GM19239 (cell line): ENCODE measurements at regions not wholly inside any gene's neighbourhood (a gene's known extent, or its start where the extent isn't known, plus 50 kb on each side); places are given as distances from the start of the nearest gene placed in this dataset.

Source experiments
- DNase-seq: peaks from one replicate; pipeline ENCODE4 v3.0.0; 2011; ENCODE audit warnings: low spot score; ENCODE audit not compliant: insufficient read length
- FAIRE-seq: peaks from 2 replicates; lab custom pipeline; 2011; peaks lifted over from hg19 to GRCh38; lab: Jason Lieb, UNC

- FAIRE-seq = no peak
- no peak for DNase-seq
These were observed 158.4 kb upstream of the GRIP1 start for GRCh38 chr12:66837311-66837627.

- FAIRE-seq = no peak
- no peak for DNase-seq
These were observed 159.5 kb upstream of the GRIP1 start for GRCh38 chr12:66838366-66838765.

- FAIRE-seq (no peak), DNase-seq (no peak)
These were observed 170.1 kb upstream of the GRIP1 start for GRCh38 chr12:66848967-66849366.

GRCh38 chr12:66851134-66851533 lies 172.3 kb upstream of the GRIP1 start:
- FAIRE-seq (no peak), DNase-seq (no peak)

GRCh38 chr12:66852091-66852490 lies 173.2 kb upstream of the GRIP1 start:
- no peak for FAIRE-seq
- no peak for DNase-seq

- DNase-seq (no peak), FAIRE-seq (peak; percentile 26)
These were observed 173.9 kb upstream of the GRIP1 start for GRCh38 chr12:66852765-66853164.

- DNase-seq (no peak), FAIRE-seq (no peak)
These were observed 181.0 kb upstream of the GRIP1 start for GRCh38 chr12:66859751-66860440.

GRCh38 chr12:66860752-66861750 lies 182.2 kb upstream of the GRIP1 start:
- no peak for DNase-seq
- FAIRE-seq = peak; percentile 71

- FAIRE-seq = no peak
- no peak for DNase-seq
These were observed 183.6 kb upstream of the GRIP1 start for GRCh38 chr12:66862356-66862985.

GRCh38 chr12:66863276-66863675 lies 184.4 kb upstream of the GRIP1 start:
- FAIRE-seq (no peak), DNase-seq (no peak)

GRCh38 chr12:66877925-66878324 lies 199.0 kb upstream of the GRIP1 start:
- DNase-seq (no peak), FAIRE-seq (no peak)

- DNase-seq (no peak), FAIRE-seq (no peak)
These were observed 200.5 kb upstream of the GRIP1 start for GRCh38 chr12:66879409-66879808.

- no peak for FAIRE-seq
- no peak for DNase-seq
These were observed 202.5 kb upstream of the GRIP1 start for GRCh38 chr12:66881386-66881785.

GRCh38 chr12:66884091-66884490 lies 205.2 kb upstream of the GRIP1 start:
- DNase-seq (no peak), FAIRE-seq (no peak)

- DNase-seq (no peak), FAIRE-seq (no peak)
These were observed 206.4 kb upstream of the GRIP1 start for GRCh38 chr12:66885115-66885875.

GRCh38 chr12:66896797-66897196 lies 217.9 kb upstream of the GRIP1 start:
- DNase-seq (no peak), FAIRE-seq (no peak)

- DNase-seq = no peak
These were observed 220.0 kb upstream of the GRIP1 start for GRCh38 chr12:66898700-66899469.

GRCh38 chr12:66899588-66899987 lies 220.7 kb upstream of the GRIP1 start:
- no peak for FAIRE-seq
- DNase-seq = no peak

More at GRCh38 chr12:66898700-66899469, 220.0 kb upstream of the GRIP1 start:
- no peak for FAIRE-seq

GRCh38 chr12:66900616-66901015 lies 221.7 kb upstream of the GRIP1 start:
- no peak for DNase-seq

More at GRCh38 chr12:66900616-66901015, 221.7 kb upstream of the GRIP1 start:
- FAIRE-seq = no peak
